Fibroblast of mammary gland (primary cell): ENCODE measurements at regions not wholly inside any gene's neighbourhood (a gene's known extent, or its start where the extent isn't known, plus 50 kb on each side); places are given as distances from the start of the nearest gene placed in this dataset.

Experiments
- DNase-seq: peaks from one replicate; pipeline ENCODE4 v3.0.0-alpha.2; 2010; ENCODE audit warnings: low read depth
- H3K4me3 ChIP-seq: 2 replicates; pipeline ENCODE4 v1.5.1; 2011; ENCODE audit warnings: low read depth, mild to moderate bottlenecking, low read length, moderate library complexity; ENCODE audit not compliant: control insufficient read depth
- CTCF ChIP-seq: conservative IDR thresholded peaks from 2 replicates; pipeline ENCODE4 v1.5.1; 2011; ENCODE audit warnings: low read depth, low read length, inconsistent platforms; ENCODE audit not compliant: control insufficient read depth, insufficient read depth

DNA sequence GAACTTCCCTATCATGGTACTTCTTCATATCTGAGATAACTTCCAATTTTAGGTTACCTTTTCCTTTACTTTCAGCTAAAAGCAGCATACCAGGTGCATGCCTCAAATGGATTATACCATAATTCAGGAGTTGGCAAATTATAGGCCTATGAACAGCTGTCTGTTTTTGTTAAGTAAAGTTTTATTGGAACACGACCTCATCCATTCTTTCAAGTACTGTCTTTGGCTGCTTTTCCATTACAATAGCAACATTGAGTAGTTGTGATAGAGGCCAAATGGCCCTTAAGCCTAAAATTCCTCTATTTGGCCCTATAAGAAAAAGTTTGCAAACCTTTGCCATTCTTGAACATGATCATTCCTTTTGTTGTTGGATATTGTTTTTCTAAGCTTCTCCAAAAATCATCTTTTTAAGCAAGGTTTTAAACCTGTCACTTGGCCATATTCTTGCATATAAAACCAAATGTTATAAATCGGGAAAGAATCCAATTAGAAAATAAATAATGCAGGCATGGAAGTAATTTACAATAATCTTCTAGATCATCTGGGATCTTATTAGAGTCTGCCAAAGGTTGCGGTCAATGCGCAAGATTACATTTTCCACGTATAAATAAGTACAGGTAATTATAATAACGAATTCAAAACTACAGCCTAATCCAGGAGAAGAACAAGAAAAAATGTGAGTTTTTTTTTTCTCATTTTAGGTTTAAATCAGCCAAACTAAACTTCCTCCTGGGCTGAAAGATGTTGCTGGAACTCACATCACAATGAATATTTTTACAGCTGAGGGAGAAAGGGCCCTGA, 226.5 kb upstream of the ANKRD55 start:
- no peak overlapping the region for H3K4me3 ChIP-seq
- no peak for TF ChIP-seq CTCF
- DNase-seq: no peak

DNA sequence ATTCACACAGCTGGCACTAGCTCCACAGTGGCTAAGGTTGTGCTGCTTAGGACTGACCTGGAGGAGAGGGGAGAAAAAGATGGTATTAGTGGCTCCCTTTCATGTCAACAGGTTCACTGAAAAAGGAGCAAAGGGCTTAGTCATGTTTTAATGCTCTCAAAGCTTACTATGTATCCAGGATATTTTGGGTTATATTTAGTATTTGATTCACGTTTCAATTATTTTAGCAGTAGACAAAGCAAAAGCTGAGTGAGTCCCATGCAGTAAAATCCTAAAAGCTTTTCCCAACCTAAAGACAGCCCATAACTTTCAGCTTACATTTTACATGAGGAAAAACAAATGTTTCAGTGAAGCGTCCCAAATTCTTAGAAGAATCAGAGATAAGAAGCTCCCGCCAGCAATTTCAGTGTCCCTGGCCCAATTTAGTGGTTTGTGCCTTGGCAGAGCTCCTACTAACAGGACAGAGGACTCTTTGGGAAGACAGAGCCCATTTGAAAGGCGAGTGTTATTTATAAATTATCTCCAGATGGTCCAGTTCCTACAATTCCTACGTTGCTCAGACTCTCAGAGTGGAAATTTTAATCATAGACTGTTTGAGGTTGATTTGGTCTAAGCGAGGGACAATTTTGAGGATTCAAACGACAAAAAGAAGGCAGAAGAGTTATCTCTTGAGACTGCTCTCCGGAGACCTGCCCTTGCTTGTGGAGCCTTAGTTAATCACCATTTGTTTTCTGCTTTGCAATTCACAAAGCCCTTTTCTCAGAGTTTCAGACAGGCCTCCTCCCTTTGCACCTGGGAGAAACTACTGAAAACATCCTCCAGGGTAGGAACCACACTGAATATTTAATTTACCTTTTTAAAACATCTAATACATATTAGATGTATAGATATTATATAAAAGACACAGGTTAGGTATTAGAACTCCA, 225.0 kb upstream of the ANKRD55 start:
- no peak overlapping the region for H3K4me3 ChIP-seq
- no peak for DNase-seq
- no peak for TF ChIP-seq CTCF

- DNase-seq: no peak
- TF ChIP-seq CTCF: no peak
Measured at GRCh38 chr5:56456002-56456401, 222.9 kb upstream of the ANKRD55 start.

GRCh38 chr5:56455417-56455816, 222.3 kb upstream of the ANKRD55 start:
- H3K4me3 ChIP-seq: no peak overlapping the region
- no peak for DNase-seq
- no peak for TF ChIP-seq CTCF

More at GRCh38 chr5:56456002-56456401, 222.9 kb upstream of the ANKRD55 start:
- no peak overlapping the region for H3K4me3 ChIP-seq

- TF ChIP-seq CTCF: no peak
- no peak for DNase-seq
- H3K4me3 ChIP-seq: no peak overlapping the region
Measured at GRCh38 chr5:56454219-56454862, 221.2 kb upstream of the ANKRD55 start.

DNA sequence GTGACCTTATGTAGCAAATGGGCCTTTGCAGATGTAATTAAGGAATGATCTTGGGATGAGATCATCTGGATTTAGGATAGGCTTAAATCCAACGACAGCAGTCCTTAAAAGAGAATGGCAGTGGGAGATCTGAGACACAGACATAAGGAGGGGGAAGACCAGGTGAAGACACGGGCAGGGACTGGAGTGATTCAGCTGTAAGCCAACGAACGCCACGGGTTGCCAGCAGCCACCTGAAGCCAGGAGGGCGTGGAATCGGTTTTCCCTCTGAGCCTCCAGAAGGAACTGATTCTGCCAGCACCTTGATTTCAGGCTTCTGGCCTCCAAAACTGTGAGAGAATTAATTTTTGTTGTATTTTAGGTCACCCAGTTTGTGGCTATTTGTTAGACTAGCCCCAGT, 218.6 kb upstream of the ANKRD55 start:
- no peak overlapping the region for H3K4me3 ChIP-seq
- TF ChIP-seq CTCF: no peak
- DNase-seq: no peak
